ENCODE measurements at regions not wholly inside any gene's neighbourhood (a gene's known extent, or its start where the extent isn't known, plus 50 kb on each side); places are given as distances from the start of the nearest gene placed in this dataset.

DNA sequence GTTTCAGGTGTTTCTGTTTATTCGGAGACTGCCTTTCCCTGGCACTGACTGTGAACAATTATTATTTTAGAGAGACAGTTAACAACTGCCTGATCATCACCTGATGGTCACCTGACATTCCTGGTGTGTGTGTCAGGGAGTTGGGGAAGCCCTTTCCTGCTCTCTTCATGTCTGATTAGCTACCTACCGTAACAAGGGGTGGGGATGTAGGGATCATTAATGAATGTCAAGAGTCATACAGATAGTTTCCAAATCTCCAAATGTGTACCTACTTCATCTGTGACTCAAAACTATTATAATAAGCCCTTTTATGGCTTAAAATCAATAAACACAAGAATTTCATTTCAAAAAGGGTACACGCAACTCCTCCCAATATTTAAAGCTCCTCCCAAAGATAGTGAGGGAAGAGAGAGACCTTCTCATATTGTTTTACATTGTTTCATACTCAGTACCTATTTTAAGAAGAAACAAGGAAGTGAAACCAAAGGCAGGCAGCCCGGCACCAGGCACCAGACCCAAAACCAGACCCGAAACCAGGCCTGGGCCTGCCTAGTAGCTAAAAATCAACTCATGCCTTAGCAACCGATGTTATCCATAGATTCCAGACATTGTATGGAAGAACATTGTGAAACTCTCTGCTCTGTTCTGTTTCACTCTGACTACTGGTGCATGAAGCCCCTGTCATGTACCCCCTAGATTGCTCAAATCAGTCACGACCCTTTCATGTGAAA lies 844.9 kb upstream of the ALCAM start:
- no peak for TF ChIP-seq GATA1 (IDR thresholded peaks at IDR 0.05; ENCODE audit: low read depth, low read length)
- no peak for TF ChIP-seq POLR2A (IDR thresholded peaks at IDR 0.05; ENCODE audit: low read length)
- DNase-seq: no peak

DNA sequence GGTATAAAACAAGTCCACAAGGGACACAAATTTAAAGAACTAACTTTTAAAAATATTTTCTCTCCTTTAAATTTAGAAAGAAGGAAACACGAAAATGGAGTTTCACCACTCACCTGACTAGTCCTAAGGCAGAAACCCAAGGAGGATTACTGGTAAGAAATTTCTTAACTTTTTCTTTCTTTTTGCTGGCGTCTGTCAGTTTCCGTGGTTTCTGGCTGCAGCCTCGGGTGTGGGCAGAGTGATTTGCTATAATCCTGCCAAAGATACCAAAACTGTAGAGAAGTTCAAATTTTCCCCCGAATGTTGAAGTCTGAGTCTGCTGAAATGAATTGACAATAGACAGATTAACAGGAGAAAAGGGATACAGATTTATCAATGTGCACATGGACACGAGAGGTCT lies 843.6 kb upstream of the ALCAM start:
- TF ChIP-seq GATA1 (IDR thresholded peaks at IDR 0.05; ENCODE audit: low read depth, low read length) (no peak), POLR2A (IDR thresholded peaks at IDR 0.05; ENCODE audit: low read length) (no peak)
- no peak for DNase-seq

DNA sequence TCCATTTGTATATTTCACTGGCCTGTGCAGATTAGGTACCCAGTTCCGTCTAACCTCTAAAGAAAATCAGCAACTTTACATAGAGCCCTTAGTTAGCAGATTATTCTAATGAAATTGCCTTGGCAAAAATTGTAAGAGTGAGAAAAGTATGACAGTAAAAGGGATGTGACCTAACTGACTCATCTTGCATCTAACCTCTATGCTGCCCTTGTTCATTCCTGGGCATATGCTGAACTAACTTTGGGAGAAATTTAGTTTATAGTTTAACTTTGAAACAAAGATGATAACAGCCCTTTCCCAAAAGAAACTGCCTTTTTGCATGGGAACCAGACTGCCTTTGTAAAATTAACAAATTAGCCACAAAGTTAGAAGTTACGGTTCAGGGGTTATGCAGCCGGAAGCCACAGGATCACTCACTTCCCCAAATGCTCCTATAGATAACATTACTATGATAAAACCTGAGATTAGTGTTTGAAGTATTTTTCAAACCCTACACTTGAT lies 839.8 kb upstream of the ALCAM start:
- no peak for DNase-seq
- no peak for TF ChIP-seq GATA1 (IDR thresholded peaks at IDR 0.05; ENCODE audit: low read depth, low read length)
- no peak for TF ChIP-seq POLR2A (IDR thresholded peaks at IDR 0.05; ENCODE audit: low read length)

DNA sequence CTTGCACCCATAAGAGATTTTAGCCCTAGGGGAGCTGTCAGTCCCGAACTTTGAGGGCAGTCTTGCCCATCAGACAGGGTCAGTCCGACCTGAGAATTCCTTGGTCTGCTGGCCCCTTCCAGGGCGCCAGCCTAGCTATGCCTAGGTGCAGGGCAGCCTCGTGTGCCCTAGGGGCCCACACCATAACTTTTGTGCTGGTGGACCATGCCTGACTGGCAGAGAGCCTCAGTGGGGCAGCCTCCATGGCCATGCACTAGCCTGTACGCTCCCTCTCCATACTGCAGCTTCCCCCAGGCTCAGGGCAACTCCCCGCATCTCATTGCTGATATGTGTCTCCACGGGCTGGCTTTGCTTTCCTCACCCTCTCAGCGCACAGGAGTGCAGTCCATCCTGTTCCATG lies 835.8 kb upstream of the ALCAM start:
- no peak for TF ChIP-seq POLR2A (IDR thresholded peaks at IDR 0.05; ENCODE audit: low read length)
- no peak for TF ChIP-seq GATA1 (IDR thresholded peaks at IDR 0.05; ENCODE audit: low read depth, low read length)
- no peak for DNase-seq

DNA sequence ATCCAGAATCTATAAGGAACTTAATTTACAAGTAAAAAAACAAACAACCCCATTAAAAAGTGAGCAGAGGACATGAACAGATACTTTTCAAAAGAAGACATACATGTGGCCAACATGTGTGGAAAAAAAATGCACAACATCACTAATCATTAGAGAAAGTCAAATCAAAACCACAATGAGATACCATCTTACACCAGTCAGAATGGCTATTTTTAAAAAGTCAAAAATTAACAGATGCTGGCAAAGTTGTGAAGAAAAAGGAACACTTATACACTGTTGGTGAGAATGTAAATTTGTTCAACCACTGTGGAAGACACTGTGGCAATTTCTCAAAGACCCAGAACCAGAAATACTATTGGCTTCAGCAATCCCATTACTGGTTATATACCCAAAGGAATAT lies 830.0 kb upstream of the ALCAM start:
- TF ChIP-seq POLR2A (IDR thresholded peaks at IDR 0.05; ENCODE audit: low read length) (no peak), GATA1 (IDR thresholded peaks at IDR 0.05; ENCODE audit: low read depth, low read length) (no peak)
- DNase-seq: no peak

DNA sequence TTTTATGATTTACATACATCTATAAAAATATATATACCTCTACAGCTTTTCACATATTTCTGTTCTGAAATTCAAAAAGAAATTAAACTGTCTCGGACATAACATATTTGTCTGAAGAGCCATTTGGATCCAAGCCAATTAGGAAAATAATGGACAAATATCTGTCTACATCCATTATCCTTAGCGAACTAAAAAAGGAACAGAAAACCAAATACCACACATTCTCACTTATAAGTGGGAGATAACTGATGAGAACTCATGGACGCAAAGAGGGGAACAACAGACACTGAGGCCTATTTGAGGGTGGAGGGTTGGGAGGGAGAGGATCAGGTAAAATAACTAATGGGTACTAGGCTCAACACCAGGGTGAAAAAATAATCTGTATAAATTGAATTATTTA lies 829.4 kb upstream of the ALCAM start:
- DNase-seq: no peak
- no peak for TF ChIP-seq POLR2A (IDR thresholded peaks at IDR 0.05; ENCODE audit: low read length)
- no peak for TF ChIP-seq GATA1 (IDR thresholded peaks at IDR 0.05; ENCODE audit: low read depth, low read length)

DNA sequence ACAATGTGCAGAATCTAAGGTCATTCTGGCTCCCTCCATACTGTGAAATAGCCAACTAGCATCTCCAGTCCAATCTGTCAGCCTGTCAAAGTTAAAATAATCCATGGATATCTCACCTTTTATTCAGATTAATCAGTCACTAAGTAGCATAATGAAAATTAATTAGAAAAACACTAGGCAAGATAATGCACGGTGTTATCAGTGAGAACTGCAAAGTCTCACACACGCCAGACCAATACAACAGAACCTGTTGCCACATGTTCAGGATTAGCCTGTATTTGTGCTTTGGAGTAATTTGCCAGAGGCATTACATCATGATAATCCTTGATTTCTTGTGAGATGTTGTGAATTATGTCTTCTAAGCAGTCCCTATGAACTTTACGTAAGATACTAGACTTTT lies 820.4 kb upstream of the ALCAM start:
- DNase-seq: no peak
- TF ChIP-seq GATA1 (IDR thresholded peaks at IDR 0.05; ENCODE audit: low read depth, low read length) (no peak), POLR2A (IDR thresholded peaks at IDR 0.05; ENCODE audit: low read length) (no peak)

DNA sequence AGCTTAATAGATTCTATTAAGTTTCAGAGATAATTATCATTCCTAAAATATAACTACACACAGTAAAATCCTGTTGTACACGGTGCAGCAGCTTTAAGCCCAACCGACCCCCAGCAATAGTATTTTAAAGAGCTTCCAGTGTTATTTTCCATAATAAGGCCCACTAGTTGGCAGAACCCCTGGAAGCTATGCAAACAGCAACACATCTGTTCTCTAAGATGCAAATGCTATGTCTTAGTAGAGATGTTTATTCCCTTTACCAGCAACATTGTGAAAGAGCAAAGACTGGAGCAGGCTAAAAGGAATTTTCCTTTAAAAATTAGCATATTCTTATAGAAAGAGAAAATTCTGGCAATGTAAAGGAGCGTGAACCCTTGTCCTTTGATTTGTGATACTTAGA lies 819.7 kb upstream of the ALCAM start:
- DNase-seq: no peak
- TF ChIP-seq POLR2A (IDR thresholded peaks at IDR 0.05; ENCODE audit: low read length) (no peak), GATA1 (IDR thresholded peaks at IDR 0.05; ENCODE audit: low read depth, low read length) (no peak)

DNA sequence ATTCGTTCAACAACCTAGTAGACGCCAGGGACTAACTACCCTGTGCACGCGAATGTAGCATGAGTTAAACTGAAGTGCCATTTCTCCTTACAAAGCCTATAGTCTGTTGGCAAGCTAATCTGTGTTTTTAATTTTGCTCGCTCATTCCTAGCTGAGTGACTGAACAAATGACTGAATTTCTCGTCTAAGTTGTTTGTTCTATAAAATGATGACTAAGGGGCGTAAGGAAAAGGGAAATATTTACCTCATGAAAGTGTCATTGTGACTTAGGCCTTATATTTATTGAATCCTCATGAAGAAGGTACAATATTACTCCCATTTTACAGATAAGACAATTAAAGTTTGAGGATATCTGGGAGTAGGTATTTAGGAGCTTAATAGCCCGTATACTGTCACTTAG lies 818.3 kb upstream of the ALCAM start:
- no peak for DNase-seq
- TF ChIP-seq POLR2A (IDR thresholded peaks at IDR 0.05; ENCODE audit: low read length) (no peak), GATA1 (IDR thresholded peaks at IDR 0.05; ENCODE audit: low read depth, low read length) (no peak)

DNA sequence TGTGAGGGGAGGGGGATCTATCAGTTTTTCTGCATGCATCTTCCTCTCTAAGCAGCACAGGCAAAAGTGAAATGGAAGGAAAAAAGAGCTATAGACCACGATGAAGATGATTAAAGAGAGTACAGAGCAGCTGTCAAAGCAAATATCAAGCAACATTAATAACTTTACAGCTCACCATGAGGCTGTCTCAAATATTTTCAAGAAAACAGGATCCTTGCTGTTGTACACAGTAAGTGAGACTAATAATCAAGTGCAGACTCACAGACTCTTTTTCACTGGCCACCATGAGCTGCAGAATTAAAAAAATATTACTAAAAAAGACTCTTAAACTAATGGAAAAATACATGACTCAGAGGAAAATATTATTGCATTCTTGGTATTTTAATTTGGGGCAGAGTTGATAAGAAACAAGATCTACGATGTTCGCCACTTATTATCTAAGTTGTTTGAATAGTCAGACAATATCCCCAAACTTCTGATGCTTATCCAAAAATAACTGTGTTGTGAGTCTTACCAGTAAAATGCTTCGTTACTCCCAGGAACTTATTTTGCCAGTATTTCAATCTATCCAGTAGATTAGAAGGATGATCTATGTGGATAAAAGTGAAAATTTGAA lies 817.5 kb upstream of the ALCAM start:
- no peak for DNase-seq

DNA sequence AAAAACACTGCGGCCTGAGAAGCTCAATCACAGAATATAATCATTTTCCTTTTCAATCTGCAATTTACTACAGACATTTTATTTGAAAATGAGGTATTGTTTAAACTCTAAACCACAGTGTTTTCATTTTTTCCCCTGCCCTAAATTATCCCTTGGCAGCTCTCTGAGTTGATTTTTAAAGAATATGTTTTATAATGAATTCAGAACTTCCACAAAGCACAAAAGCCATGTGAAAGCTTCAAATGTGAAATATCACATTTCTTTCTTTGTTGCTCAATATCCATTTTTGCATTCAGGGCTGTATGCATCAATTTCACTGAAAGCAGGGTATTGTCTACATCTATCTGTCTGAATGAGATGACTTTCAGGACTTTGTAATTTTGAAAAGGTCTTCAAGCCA lies 813.6 kb upstream of the ALCAM start:
- DNase-seq: no peak
- TF ChIP-seq GATA1 (IDR thresholded peaks at IDR 0.05; ENCODE audit: low read depth, low read length) (no peak), POLR2A (IDR thresholded peaks at IDR 0.05; ENCODE audit: low read length) (no peak)

More for the DNA sequence above, 817.5 kb upstream of the ALCAM start:
- TF ChIP-seq GATA1 (IDR thresholded peaks at IDR 0.05; ENCODE audit: low read depth, low read length) (no peak), POLR2A (IDR thresholded peaks at IDR 0.05; ENCODE audit: low read length) (no peak)

DNA sequence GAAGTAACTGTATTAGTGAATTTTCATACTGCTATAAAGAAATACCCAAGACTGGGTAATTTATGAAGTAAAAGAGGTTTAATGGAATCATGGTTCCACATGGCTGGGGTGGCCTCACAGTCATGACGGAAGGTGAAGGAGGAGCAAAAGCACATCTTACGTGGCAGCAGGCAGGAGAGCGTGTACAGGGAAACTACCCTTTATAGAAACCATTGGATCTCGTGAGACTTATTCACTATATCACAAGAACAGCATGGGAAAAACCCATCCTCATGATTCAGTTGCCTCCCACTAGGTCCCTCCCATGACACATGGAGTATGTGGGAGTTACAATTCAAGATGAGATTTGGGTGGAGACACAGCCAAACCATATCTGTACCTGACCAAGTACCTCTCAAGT lies 812.3 kb upstream of the ALCAM start:
- TF ChIP-seq POLR2A (IDR thresholded peaks at IDR 0.05; ENCODE audit: low read length): no peak
- TF ChIP-seq GATA1 (IDR thresholded peaks at IDR 0.05; ENCODE audit: low read depth, low read length): no peak
- no peak for DNase-seq

DNA sequence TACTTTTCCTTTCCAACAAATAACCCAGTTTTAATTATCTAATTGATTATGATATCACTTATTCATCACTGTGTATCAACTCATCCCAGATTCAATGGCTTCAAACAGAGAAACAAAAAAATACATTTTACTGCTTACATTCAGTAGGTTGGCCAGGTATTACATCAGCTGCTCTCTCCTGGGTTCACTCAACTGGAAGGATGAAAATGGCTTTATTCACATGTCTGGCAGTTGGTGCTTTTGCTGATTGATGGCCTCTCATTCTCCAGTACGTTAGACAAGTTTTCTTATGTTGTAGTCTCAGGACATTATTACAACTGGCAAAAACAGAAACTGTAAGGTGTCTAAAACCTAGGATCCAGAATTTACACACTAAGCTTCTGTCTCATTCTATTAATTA lies 811.0 kb upstream of the ALCAM start:
- TF ChIP-seq GATA1 (IDR thresholded peaks at IDR 0.05; ENCODE audit: low read depth, low read length) (no peak), POLR2A (IDR thresholded peaks at IDR 0.05; ENCODE audit: low read length) (no peak)
- DNase-seq: no peak

DNA sequence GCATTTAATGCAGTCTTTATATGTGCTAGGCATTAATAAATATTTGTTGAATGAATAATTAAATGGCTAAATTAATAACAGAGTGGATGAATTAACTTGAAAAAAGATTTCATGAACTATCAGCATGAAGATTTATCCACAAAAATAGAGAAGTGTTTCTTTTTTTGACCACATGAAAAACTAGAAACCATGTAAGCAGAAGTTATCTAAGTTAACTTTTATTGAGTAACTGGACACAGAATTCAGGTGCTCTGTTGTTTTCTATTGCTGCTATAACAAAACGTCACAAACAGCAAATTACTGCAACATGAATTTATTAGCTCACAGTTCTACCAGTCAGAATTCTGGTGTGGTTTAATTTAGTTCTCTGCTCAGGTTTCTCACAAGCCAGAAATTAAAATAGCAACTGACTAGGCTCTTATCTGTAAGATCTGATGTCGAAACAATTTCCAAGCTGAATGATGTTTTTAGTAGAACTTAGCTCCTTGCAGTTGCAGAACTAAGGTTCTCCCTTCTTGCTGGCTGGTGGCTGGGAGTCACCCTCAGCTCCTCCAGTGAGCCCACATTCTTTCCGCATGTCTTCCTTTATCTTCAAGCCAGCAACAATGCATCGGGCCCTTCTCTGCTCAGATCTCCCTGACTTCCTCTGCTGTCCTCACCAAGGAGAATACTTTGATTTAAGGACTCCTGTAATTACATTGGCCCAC lies 810.2 kb upstream of the ALCAM start:
- no peak for DNase-seq
- TF ChIP-seq POLR2A (IDR thresholded peaks at IDR 0.05; ENCODE audit: low read length) (no peak), GATA1 (IDR thresholded peaks at IDR 0.05; ENCODE audit: low read depth, low read length) (no peak)
